GM10266 (cell line): ENCODE measurements at regions not wholly inside any gene's neighbourhood (a gene's known extent, or its start where the extent isn't known, plus 50 kb on each side); places are given as distances from the start of the nearest gene placed in this dataset.

ENCODE experiments used
- DNase-seq: peaks from one replicate; pipeline ENCODE4 v3.0.0; 2012; ENCODE audit errors: extremely low spot score
- TF ChIP-seq, protein P1 (sequence below): IDR thresholded peaks from 2 replicates; pipeline ENCODE4 v1.5.1; 2012; ENCODE audit warnings: mild to moderate bottlenecking, low read depth; ENCODE audit not compliant: control insufficient read depth, insufficient read depth; ENCODE audit errors: missing control alignments

GRCh38 chr18:38464024-38464423, 898.4 kb upstream of the CELF4 start:
- no peak for DNase-seq
- TF ChIP-seq, protein P1, sequence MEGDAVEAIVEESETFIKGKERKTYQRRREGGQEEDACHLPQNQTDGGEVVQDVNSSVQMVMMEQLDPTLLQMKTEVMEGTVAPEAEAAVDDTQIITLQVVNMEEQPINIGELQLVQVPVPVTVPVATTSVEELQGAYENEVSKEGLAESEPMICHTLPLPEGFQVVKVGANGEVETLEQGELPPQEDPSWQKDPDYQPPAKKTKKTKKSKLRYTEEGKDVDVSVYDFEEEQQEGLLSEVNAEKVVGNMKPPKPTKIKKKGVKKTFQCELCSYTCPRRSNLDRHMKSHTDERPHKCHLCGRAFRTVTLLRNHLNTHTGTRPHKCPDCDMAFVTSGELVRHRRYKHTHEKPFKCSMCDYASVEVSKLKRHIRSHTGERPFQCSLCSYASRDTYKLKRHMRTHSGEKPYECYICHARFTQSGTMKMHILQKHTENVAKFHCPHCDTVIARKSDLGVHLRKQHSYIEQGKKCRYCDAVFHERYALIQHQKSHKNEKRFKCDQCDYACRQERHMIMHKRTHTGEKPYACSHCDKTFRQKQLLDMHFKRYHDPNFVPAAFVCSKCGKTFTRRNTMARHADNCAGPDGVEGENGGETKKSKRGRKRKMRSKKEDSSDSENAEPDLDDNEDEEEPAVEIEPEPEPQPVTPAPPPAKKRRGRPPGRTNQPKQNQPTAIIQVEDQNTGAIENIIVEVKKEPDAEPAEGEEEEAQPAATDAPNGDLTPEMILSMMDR = no peak

- DNase-seq = no peak
- TF ChIP-seq, protein P1 = no peak
These were observed 895.1 kb upstream of the CELF4 start for GRCh38 chr18:38460657-38461056.

DNA sequence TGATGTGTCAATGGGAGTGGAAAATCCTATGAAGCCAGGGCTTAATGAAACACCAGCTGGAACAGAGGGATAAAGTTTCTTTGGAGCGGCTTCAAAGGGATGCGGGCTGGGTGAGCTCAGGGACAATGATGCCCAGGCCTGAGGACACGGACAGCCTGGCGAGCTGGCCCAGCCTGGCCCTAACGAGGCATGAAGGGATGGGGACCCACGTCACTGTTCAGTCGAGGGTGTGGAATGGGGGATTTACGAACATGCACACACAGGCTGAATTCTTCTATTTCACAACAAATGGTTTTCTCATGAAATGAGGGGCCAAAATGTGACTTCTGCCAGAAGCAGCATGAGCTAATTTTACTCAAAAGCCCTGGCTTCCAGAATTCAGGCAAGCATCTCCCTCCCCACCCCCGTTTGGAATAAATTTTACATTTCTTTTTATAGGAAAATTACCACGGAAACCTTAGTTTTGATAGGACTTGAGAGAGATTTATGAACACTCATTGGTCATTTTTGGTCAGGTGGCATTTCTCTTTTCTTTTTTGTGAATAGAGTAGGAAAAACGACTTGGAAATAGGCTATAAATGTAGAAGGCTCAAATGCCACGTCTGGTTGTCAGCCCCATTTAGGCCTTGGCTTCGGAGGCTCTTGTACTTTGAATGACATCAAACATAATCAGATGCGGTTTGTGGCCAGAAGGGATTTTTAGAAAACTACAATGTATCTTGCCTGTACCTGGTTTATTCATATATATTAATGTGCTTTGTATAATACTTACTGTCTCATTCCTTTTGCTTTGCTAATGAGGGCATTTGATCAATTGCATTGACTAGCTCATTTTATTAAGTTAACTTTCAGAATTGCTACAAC, 893.8 kb upstream of the CELF4 start:
- TF ChIP-seq, protein P1 = no peak
- no peak for DNase-seq

GRCh38 chr18:38458698-38459097, 893.1 kb upstream of the CELF4 start:
- TF ChIP-seq, protein P1 = no peak
- DNase-seq = no peak

GRCh38 chr18:38456253-38456652, 890.7 kb upstream of the CELF4 start:
- TF ChIP-seq, protein P1 = no peak
- no peak for DNase-seq

DNA sequence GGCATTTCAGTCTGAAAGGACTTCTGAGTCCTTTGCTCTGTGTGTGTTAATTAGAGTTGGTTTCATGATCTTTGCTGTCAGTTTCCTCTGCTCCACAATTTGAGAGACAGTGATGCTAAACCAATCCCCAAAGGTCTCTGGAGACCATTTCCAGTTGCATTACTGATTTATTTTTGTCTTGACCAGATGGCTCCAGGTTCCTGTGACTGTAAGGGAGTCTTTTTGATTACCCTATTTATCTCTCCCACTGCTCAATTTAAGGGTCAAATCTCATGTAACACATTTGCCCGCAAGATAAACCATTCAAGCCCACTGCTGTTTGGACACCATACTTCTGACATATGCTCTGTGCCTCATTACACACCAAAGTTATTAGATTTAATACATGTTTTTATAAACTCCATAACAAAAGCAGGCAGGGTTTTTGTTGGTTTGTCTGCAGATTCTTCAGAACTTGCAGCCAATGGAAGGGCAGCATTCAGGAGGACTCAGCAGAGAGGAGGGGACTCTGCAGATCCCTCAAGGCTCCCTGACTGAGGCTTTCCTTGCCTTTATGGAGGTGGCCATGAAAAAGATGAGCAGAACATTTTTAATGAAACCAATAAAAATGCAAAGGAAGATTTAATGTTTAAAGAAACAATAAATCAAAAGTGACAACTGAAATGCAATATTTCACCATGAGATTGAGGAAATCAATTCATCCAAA, 889.3 kb upstream of the CELF4 start:
- DNase-seq = no peak
- TF ChIP-seq, protein P1 = no peak

DNA sequence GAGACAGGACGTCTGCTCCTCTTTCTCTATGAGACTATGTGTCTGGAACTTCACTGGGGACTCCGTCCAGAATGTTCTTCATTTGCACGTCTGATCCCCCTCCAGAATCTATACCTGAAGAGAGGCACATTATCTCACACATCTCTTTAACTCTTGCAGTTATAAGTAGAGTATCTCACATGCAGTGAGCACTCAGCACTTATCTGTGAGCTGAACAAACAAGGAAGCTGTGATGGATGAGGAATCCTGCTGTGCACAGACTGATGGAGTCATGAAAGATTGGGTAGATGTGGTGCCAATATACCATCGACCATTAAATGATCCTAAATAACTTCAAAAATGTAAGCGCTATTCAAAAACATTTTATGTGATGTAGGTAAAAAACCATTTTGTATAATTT, 888.3 kb upstream of the CELF4 start:
- TF ChIP-seq, protein P1 = no peak

More for the DNA sequence above, 888.3 kb upstream of the CELF4 start:
- DNase-seq = no peak
